HG02870 (cell line): ENCODE measurements at regions not wholly inside any gene's neighbourhood (a gene's known extent, or its start where the extent isn't known, plus 50 kb on each side); places are given as distances from the start of the nearest gene placed in this dataset.
A peak's percentile ranks its signal among the peaks of the same experiment; 100 is the strongest.

ENCODE experiments used
- ATAC-seq: cut with Tn5 transposase; IDR thresholded peaks from one replicate; pipeline ENCODE4 v1.9.1; 2021; ENCODE audit warnings: mild to moderate bottlenecking, moderate library complexity; ENCODE audit not compliant: unreplicated experiment

DNA sequence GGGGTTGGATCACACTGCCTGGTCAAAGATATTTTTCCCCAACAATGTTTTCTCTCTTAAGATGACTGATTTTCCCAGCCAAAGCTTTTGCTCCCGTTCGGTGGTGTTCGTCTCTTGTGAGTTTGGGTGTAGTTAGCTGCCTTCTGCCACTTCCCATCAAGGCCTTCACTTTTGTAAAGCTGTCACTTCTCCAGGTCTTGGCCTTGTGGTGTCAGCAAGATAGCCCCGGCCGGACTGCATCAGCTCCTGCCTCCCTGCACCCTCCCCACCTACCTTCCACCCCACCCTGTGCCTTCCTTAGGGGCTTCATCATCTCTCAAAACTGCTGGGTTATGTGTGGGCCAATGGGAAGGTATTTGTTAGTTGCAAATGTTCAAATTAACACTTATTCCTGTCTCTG, 228.9 kb downstream of the BCL11A start:
- ATAC-seq = no peak

- ATAC-seq = no peak
Measured at GRCh38 chr2:60321816-60322215, 231.6 kb downstream of the BCL11A start.

DNA sequence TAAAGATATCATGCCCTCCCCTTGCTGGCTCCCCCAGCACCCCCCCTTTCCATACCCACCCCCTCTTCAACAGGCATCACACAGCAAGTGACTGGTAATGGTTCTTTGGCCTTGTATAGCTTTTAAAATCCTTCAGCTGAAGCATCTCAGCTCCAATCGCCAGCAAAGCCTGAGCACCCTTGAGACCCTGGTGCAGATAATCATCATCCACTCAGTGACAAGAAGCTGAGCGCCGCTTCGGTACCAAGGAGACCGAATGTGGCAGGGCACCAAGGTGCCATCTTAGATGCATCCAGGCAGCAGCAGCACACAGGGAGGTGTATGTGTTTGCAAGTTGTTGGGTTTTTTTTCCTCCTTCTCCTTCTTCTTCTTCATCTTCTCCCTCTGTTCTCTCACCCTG, 232.7 kb downstream of the BCL11A start:
- no peak for ATAC-seq

DNA sequence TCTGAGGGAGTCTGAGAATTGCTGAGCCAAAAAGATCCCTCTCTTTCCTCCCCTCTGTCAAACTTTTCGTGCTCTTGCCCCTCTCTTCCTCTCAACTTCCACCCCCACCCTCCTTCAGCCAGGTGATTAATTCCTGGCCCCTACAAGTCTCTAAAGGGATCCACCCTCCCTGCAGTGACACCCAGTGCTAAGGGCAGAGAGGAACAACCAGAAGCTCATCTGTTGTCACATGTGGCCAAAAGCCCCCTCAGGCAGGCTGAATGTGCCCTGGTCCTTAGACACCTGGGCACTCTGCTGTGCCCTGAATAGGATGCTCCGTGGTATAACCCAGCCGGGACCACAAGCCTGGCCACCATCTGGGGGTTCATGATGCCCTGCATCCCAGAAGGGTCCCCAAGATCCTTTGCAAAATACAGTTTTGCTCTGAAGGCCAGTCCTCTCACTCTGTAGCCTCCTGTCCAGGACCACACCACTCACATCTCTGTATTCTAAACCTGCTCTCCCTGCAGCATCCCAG, 234.4 kb downstream of the BCL11A start:
- ATAC-seq = no peak

DNA sequence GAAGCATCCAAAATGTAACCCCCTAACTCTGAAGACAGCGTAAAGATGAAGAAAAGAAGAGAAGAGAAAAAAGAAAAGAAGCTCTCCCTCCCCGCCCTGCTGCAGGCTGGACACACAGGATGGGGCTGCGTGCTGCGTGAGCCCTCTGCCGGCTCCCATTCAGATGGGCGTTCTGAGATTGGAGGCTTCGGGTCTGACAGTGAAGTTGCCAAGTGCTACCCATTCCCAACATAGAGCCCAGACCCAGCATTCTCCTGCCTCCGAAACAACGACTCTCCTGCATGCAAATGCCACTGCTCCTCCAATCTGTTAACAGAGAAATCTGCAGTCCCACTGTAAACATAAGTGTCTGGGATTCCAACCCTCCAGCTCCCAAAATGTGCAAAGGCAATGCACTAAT, 234.9 kb downstream of the BCL11A start:
- no peak for ATAC-seq

DNA sequence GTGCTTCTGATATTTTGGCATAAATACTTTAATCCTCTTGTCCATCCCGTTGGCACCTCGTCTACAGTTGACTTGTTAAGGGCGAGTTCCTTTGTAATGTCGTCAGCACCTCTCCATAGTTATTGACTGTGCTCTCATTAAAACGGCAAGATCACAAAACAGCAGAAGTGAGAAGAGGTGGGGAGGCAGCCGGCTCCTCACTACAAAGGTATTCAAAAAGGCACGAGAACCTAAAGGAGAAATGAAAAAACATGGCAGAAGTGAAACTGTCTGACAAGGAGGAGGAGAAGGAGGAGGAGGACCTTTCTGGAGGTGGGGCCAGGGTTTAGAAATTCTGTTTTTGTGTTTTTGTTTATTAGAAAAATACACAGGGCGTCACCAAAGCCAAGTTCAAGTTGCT, 235.6 kb downstream of the BCL11A start:
- ATAC-seq = peak; percentile 89

- no peak for ATAC-seq
Measured at GRCh38 chr2:60317034-60317386, 236.4 kb downstream of the BCL11A start.

DNA sequence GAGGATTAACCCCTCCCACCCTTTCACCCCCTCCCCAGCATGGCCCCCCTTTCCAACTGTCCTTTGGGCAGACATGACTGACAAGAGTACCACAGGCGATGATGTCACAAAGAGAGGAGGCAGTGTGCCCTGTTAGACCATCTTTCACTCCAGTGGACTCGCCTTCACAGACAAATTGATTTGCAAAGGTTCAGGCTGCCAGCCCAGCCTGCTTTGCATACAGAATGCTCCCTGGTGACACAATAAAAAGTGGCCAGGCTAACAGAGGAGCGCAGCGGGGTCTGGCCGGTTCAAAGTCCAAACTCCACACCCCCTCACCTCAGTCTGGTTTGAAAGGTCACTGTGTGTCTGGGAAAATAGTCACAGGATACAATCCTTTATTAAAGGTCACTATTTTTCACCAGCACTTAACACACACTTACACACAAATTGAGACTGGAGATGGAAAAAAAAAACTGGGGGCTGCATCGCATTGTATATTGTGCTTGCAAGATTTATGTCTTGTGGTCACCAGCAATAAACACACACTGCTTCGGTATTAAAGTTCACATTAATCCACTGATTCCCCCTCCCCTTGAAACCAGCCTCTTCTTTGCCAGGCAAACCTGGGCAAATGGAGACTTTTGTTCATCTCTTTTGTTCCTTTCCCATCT, 236.9 kb downstream of the BCL11A start:
- ATAC-seq = no peak

DNA sequence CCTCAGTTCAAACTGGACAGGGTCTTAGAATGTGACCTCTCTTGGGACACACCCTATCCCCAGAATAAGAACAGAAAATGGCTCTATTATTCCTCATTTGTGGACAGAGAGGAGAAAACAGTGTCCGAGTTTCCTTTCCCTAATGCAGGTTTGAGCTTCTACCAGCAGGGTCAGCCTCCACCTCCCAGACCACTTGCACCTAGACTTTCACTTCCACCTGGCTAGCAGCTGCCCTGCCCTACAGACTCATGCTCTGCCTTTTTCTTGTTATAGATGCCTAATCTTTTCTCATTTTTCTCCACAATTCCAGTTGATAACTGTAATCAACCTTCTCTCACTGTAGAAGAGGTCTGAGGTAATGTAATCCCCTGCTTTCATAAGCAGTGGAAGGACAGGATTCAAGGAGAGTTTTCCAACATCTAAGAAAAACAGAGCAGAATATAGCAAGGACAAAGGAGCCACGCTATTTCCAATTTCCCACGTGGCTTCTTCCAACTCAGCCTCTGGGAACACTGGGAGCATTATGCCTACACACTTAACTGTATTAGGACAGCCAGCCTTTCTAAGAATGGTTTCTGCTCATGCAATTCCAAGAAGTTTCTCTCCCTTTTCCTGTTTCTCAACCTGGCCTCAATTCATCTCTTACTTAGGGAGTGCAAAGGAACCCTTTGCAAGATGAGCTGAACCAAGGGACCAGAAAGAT, 239.8 kb downstream of the BCL11A start:
- ATAC-seq = no peak

DNA sequence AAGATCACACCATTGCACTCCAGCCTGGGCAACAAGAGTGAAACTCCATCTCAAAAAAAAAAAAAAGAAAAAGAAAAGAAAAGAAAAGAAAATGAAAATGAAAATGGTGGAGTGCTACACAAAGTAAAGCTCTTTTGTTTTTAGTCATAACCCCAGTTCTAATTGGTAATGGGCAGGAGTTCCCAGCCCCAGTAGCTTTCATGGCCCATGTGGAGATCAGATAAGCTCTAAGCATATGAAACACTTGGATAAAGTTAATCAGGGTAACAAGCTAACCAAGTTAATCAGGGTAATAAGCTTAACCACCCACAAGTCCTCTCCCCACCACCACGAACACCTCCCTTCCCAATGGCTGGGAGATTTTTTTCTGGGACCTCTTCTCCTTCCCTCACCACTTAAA, 240.8 kb downstream of the BCL11A start:
- ATAC-seq = peak; percentile 69

DNA sequence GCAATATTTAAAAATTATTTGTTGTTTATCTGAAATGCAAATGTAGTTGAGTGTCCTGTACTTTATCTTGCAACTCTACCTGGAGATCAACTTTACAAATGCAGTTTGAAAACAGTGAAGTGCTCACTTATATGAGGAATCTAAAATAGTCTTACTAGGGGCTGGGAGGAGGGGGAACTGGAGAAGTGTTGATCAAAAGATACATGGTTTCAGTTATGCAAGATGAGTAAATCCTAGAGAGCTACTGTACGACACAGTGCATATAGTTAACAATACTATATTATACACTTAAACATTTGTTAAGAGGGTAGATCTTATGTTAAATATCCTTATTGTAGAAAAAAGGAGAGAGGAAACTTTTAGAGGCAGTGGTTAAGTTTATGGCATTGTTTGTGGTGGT, 241.9 kb downstream of the BCL11A start:
- ATAC-seq = peak; percentile 80

- ATAC-seq = no peak
Measured at GRCh38 chr2:60309941-60310660, 243.4 kb downstream of the BCL11A start.

DNA sequence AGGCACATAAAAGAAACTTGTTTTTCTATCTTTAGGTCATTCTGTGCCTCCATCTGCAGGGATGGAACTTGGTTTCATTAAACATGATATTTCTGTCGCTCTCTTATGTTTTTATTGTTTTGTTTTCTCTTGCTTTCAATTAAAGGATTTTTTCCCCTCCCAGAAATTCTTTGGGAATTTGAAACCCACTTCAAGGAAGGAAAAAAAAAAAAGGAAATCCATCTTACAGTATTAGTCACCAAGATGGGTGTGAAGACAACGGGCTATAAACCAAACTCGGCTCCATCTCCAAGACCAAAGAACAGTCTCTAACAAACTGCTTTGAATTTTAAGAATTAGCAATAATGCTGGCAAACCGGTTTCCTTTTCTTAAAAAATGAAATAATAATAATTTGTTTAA, 244.1 kb downstream of the BCL11A start:
- ATAC-seq = no peak

DNA sequence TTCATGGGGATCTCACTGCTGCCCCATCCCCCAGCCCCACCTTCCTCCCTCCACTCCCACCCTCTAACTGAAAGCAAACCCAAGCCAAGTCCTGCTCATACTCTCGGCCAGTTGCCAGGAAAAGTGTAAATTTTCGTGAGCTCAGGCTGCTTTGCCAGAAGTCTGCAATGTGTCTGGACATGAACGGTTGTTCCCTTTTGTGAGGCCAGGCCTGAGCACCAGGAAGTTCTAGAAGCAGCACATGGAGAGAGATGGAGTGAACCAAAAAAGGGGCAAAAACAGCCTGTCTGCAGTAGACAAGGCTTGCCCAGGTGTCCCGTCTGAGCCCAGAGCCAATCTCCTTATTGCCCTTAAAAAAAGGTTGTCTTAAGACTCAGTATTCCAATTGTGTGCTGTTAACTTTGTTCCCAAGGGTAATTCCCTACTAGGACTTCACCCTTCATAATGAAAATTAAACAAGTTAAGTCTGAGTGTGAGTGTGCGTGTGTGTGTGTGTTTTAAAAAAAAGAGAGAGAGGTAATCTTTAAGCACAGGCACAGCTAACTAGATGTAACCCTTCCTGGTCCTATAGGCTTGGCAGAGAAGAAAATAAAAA, 247.1 kb downstream of the BCL11A start:
- no peak for ATAC-seq

GRCh38 chr2:60303680-60304079, 249.8 kb downstream of the BCL11A start:
- ATAC-seq = no peak

DNA sequence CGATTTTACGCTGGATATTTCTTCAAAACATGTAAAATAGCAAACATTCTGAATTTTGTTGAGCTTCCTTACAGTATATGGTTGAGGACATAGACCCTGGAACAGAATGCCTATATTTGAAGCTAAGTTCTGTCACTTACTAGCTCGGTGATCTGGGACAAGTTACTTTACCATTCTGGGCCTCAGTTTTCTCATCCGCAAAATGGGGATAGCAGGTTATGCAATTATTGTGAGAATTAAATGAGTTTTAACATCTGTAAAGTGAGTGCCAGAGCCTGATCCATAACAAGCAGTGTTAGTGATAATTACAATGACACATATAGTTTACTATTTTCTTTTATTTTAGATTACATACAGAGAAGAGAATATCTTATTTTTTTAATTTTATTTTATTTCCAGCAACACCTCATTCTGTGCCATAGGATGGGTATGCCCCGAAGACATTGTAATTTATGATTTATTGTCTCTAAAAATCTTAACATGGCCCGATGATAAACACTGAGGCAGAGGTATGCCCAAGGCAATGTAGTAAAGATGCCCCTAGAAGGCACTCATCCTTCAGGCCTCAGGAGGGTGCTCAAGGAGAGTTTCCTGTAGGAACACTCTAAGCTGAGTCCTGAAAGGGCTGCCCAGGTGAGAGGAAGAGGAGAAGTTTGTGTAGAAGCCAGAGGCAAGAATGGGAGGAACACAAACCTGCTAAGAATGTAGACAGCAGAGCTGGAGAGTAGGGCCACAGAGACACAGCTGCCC, 250.9 kb downstream of the BCL11A start:
- no peak for ATAC-seq

- ATAC-seq = no peak
Measured at GRCh38 chr2:60301726-60302125, 251.7 kb downstream of the BCL11A start.

DNA sequence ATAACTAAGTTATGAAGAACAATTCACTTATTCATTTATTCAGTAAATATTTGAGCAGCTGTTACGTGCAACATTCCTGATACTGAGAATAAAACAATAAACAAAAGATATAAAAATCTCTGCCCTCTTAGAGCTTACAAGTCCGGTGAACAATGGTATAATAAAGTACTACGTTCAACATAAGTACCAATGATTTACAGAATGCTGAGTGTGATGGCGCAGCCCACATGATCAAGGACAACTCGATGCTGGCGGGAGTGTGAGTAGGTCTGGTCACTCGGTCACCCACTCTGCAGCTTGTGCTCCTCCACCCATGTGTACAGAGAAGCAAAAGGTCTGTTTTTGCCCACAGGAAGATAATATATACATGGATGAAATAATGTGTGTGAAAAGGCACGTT, 254.3 kb downstream of the BCL11A start:
- ATAC-seq = no peak

GRCh38 chr2:60298006-60298696, 255.3 kb downstream of the BCL11A start:
- ATAC-seq = no peak

DNA sequence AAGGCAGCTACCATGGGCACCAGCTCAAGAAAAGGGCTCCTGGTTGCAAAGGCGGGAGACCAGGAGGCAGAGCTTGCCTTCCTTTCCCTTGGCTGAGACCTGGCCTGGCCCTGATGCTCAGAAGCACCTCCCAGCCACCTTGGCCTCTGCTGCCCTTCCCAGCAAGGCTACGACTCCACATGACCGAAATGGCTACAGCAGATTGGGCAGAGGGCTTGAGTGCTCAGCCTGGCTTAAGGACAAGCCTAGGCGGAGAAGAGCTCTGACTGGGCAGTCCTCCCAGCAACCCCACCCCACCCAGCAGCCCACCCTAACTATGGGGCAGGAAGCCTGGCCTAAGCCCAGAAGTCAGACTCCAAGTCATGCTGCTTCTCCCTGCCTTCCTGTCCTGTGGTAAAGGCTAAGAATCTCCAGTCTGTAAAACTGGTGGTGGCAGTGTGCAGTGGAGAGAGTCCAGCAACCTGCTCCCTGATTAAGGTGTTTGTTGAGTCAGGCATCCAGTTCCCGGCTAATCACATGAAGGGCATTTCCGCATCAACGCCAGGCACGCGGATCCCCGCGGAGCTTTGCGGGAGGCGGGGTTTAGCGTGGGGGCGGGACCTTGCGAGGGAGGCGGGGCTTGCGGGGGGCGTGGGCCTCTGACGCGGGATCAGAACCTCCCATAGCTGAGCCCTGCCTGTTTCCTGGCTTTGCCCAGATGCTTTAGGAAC, 256.0 kb downstream of the BCL11A start:
- ATAC-seq = no peak
